Esophagus muscularis mucosa (tissue), 4 donors: ENCODE measurements at regions not wholly inside any gene's neighbourhood (a gene's known extent, or its start where the extent isn't known, plus 50 kb on each side); places are given as distances from the start of the nearest gene placed in this dataset.

ENCODE experiments used
- DNase-seq: peaks from one replicate; pipeline ENCODE4 v3.0.0-alpha.2; 2017; ENCODE audit errors: extremely low spot score
- H3K27ac ChIP-seq, 4 donors: fragments of 200-600 bp; sonication (generic); replicated peaks in 1 of 4; 1 replicate in 3 of 4; 2 replicates in 1 of 4; pipeline ENCODE4 v1.5.1; 2016 to 2019; ENCODE audit warnings: mild to moderate bottlenecking in 1 of 4
- H3K27me3 ChIP-seq, 4 donors: fragments of 200-600 bp; sonication (generic); one replicate each; pipeline versions ENCODE4 v1.5.1 to v1.6.0; 2016 to 2019
- H3K36me3 ChIP-seq, 4 donors: fragments of 200-600 bp; sonication (generic); one replicate each; pipeline ENCODE4 v1.5.1; 2016 to 2019
- H3K4me1 ChIP-seq, 4 donors: fragments of 200-600 bp; sonication (generic); one replicate each; pipeline ENCODE4 v1.5.1; 2016 to 2019
- H3K4me3 ChIP-seq, 4 donors: fragments of 200-600 bp; sonication (generic); 1 replicate in 2 of 4; 2 replicates in 2 of 4; pipeline ENCODE4 v1.5.1; 2016 to 2019; ENCODE audit warnings: mild to moderate bottlenecking in 4 of 4, moderate library complexity in 1 of 4
- H3K9me3 ChIP-seq, 4 donors: fragments of 200-600 bp; sonication (generic); 1 replicate in 3 of 4; 2 replicates in 1 of 4; pipeline ENCODE4 v1.5.1; 2016 to 2019
- EP300 ChIP-seq: sonication (generic); formaldehyde crosslinking; IDR thresholded peaks from one replicate; pipeline ENCODE4 v1.6.1; 2017; ENCODE audit warnings: antibody characterized with exemption
- POLR2A ChIP-seq: fragments of 450-650 bp; IDR thresholded peaks from one replicate; pipeline ENCODE4 v1.6.1; 2017; ENCODE audit warnings: antibody characterized with exemption, moderate library complexity, mild to moderate bottlenecking, low read depth
- POLR2AphosphoS5 ChIP-seq, 2 donors: sonication (generic); formaldehyde crosslinking; IDR thresholded peaks; one replicate each; pipeline ENCODE4 v1.6.1; 2017; ENCODE audit warnings: antibody characterized with exemption in 2 of 2
- WGBS: methylation state at CpG from one replicate; pipeline ENCODE4 v1.1.5; 2018; 5-methylcytosine and 5-hydroxymethylcytosine counted together
- intact Hi-C: fragments of 100-400 bp; cut with DNase I; formaldehyde crosslinking; loops from one replicate; pipeline ENCODE4 v1.15.1; 2023
- TF ChIP-seq, protein P1 (sequence below), 3 experiments: fragments of 200-600 bp in 2 of 3; fragments of 450-650 bp in 1 of 3; sonication (generic) in 2 of 3; IDR thresholded peaks; one replicate each; pipeline ENCODE4 v1.5.1; 2017 to 2019; ENCODE audit warnings: antibody characterized with exemption in 3 of 3, mild to moderate bottlenecking in 2 of 3, moderate library complexity in 1 of 3

DNA sequence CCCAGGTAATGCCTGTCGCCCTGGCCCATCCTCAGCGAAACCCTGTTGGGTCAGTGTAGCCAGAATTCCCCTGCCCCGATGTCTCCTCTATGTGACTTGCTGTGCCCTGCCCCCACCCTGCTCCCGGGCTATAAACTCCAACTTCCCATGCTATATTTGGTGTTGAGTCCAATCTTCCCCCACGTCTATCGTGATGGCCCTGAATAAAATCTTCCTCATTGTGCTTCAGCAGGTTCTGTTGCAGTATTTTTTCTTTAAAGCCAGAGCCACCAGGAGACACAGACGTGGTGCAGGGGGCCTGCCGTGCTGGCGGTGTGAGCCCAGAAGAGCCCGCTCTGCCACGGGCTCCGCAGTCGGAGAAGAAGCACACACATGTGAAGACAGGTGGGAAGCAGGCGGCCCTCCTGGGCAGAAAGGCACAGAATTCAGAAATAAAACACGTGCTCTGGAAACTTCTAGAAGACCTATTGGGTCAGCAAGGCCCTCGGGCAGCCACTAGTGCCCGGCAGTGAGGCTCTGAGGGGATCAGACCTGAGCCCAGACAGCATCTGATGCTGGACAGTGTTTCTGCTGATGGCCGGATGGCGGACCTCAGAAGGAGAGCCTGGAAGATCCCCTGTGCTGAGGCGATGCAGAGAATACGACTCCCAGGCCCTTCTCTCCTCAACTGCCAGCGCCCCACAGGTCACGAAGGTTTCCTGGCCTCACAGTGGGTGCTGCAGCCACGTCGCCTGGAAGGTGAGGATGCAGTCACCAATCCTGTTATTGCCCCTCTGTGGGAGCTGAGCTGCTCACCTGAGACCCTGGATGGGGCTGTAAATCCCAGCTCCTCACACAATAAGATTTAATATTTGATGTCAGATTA lies 501.9 kb downstream of the BRD1 start:
- Histone ChIP-seq H3K27me3 (peaks cover 0 to 87% (median 0%) of the 10 kb centered on the region in 4 donors), H3K27ac (no peak overlapping the region), H3K4me3 (no peak overlapping the region), H3K9me3 (peaks cover 0 to 26% (median 13%) of the 10 kb centered on the region in 4 donors), H3K36me3 (no peaks in the 10 kb centered on the region), H3K4me1 (no peaks in the 10 kb centered on the region)
- DNase-seq: peak; percentile 74
- WGBS: 79% methylated on average over 25 of the region's 25 CpGs
- intact Hi-C loops: loop anchor here (10.0 kb wide), 1 partner anchor 59 kb away; no protein-coding TSS in a partner anchor
- no peak for TF ChIP-seq POLR2A
- TF ChIP-seq POLR2AphosphoS5 (IDR thresholded peaks at IDR 0.05): no peak
- TF ChIP-seq EP300: no peak
- TF ChIP-seq, protein P1, sequence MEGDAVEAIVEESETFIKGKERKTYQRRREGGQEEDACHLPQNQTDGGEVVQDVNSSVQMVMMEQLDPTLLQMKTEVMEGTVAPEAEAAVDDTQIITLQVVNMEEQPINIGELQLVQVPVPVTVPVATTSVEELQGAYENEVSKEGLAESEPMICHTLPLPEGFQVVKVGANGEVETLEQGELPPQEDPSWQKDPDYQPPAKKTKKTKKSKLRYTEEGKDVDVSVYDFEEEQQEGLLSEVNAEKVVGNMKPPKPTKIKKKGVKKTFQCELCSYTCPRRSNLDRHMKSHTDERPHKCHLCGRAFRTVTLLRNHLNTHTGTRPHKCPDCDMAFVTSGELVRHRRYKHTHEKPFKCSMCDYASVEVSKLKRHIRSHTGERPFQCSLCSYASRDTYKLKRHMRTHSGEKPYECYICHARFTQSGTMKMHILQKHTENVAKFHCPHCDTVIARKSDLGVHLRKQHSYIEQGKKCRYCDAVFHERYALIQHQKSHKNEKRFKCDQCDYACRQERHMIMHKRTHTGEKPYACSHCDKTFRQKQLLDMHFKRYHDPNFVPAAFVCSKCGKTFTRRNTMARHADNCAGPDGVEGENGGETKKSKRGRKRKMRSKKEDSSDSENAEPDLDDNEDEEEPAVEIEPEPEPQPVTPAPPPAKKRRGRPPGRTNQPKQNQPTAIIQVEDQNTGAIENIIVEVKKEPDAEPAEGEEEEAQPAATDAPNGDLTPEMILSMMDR (IDR thresholded peaks at IDR 0.05): no peak

DNA sequence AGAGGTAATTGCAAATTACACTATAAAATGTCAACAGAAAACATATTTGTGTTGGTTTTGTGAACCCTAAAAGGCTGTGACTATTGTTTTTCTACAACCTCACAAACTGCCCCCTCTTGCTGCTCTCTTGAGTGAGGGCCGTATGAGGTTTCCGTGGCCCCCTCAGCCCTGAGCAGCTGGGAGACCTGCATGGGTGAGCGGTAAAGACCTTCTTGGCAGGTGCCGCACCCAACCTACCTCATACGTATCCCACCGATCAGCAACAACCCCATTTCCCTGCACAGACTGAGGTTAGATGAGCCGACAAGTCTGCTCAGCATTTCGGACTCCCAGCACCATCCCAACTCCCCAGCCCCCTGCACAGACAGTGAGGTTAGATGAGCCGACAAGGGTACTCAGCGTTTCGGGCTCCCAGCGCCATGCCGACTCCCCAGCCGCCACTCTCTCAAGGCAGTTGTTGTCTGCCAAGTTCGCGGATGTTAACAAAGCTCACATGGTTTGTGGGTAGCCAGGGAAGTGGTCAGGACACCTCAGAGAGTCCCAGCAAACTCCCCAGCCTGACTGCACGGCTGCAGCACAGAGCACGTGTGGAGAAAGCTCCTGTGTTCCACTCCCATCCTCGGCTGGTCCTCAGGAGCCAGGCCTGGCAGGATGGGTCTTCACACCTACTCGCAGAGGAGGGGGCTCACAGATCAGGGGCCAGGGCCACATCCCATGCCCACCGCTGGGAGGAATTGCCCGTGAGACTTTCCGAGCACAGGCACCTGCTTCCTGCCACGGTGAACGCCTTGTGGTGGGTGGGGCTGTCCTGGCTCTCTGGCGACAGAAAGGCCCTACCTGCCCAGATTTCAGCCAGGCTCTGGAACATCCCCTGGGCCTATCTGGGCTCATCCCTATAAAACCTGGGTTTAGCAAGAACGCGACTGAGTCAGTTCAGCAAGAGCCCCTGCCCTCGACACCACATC lies 502.9 kb downstream of the BRD1 start:
- H3K36me3 ChIP-seq: no peaks in the 10 kb centered on the region
- H3K4me1 ChIP-seq: no peaks in the 10 kb centered on the region
- intact Hi-C loops: loop anchor here (10.0 kb wide), 1 partner anchor 60 kb away; no protein-coding TSS in a partner anchor
- DNase-seq: peak; percentile 87
- TF ChIP-seq POLR2A (no peak), EP300 (no peak), POLR2AphosphoS5 (IDR thresholded peaks at IDR 0.05) (no peak)
- TF ChIP-seq, protein P1 (IDR thresholded peaks at IDR 0.05): no peak
- no peak overlapping the region for H3K27ac ChIP-seq
- no peak overlapping the region for H3K4me3 ChIP-seq
- peaks cover 0 to 82% (median 0%) of the 10 kb centered on the region in 4 donors for H3K27me3 ChIP-seq
- WGBS: 84% methylated on average over 23 of the region's 29 CpGs
- peaks cover 0 to 26% (median 13%) of the 10 kb centered on the region in 4 donors for H3K9me3 ChIP-seq

DNA sequence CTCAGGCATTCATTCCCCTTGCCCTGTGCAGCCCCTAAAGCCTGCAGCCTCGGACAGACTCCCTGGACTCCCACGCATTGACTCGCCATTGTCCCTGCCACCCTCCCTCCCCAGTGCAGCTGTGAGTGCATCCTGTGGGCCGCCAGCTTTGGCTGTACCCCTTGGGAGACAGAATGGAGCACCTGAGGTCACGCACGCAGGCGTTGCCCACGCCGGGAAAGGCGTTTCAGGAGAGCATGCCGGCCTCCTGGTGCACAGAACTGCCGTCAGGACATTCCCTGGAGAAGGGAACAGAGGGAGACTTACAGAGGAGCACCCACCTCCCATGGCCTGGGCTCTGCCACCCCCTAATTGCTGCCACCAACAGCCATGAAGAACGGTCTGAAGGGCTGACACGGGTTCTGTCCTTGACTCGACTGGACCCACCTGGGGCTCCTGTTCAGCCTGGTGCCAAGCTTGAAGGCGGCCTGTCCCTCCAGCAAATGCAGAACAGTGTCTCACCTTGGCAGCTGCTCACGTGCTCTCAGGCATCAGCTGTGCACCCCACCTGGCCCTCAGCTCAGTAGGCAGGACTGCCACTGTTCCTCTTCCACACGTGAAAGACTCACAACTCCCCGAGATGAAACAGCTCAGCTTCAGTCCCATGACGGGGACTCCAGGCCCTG lies 503.8 kb downstream of the BRD1 start:
- intact Hi-C loops: loop anchor here (10.0 kb wide), 1 partner anchor 61 kb away; no protein-coding TSS in a partner anchor
- H3K27ac ChIP-seq: no peak overlapping the region
- H3K9me3 ChIP-seq: peaks cover 0 to 26% (median 13%) of the 10 kb centered on the region in 4 donors

More for the DNA sequence above, 503.8 kb downstream of the BRD1 start:
- WGBS: 86% methylated on average over 15 of the region's 20 CpGs
- TF ChIP-seq, protein P1 (IDR thresholded peaks at IDR 0.05): no peak
- TF ChIP-seq POLR2AphosphoS5 (IDR thresholded peaks at IDR 0.05): no peak
- Histone ChIP-seq H3K4me3 (no peak overlapping the region), H3K36me3 (no peaks in the 10 kb centered on the region), H3K4me1 (no peaks in the 10 kb centered on the region), H3K27me3 (peaks cover 0 to 79% (median 0%) of the 10 kb centered on the region in 4 donors)
- DNase-seq: peak; percentile 72
